WERI-Rb-1 (cell line): ENCODE measurements at regions not wholly inside any gene's neighbourhood (a gene's known extent, or its start where the extent isn't known, plus 50 kb on each side); places are given as distances from the start of the nearest gene placed in this dataset.
"Not testable (repeated sequence)": the region's sequence is repeated elsewhere in the genome, so short reads cannot be mapped to it uniquely, and the experiment has no call there.

Experiments used
- DNase-seq: peaks from one replicate; pipeline ENCODE4 v3.0.0-alpha.2; 2020
- H3K27ac ChIP-seq: fragments of 250-450 bp; sonication (Bioruptor Pico); 2 replicates; pipeline ENCODE4 v1.5.1; 2020; ENCODE audit warnings: mild to moderate bottlenecking, moderate library complexity
- H3K27me3 ChIP-seq: fragments of 250-450 bp; sonication (Bioruptor Pico); 2 replicates; pipeline ENCODE4 v1.5.1; 2021; ENCODE audit warnings: mild to moderate bottlenecking, low read depth, moderate library complexity; ENCODE audit not compliant: insufficient read depth, severe bottlenecking
- H3K36me3 ChIP-seq: fragments of 250-450 bp; sonication (Bioruptor Pico); 2 replicates; pipeline ENCODE4 v1.5.1; 2020; ENCODE audit warnings: mild to moderate bottlenecking, moderate library complexity
- H3K4me3 ChIP-seq: 2 replicates; pipeline ENCODE4 v1.5.1; 2011; ENCODE audit warnings: low read depth, mild to moderate bottlenecking, control low read depth, low read length
- H3K9me3 ChIP-seq: fragments of 250-450 bp; sonication (Bioruptor Pico); 2 replicates; pipeline ENCODE4 v1.5.1; 2021; ENCODE audit warnings: mild to moderate bottlenecking, moderate library complexity; ENCODE audit not compliant: severe bottlenecking
- TF ChIP-seq, protein P1 (sequence below): IDR thresholded peaks from 2 replicates; pipeline ENCODE4 v1.5.1; 2011; ENCODE audit warnings: low read depth, mild to moderate bottlenecking, control low read depth, inconsistent platforms, low read length

- H3K4me3 ChIP-seq, result no peak overlapping the region
- TF ChIP-seq, protein P1, sequence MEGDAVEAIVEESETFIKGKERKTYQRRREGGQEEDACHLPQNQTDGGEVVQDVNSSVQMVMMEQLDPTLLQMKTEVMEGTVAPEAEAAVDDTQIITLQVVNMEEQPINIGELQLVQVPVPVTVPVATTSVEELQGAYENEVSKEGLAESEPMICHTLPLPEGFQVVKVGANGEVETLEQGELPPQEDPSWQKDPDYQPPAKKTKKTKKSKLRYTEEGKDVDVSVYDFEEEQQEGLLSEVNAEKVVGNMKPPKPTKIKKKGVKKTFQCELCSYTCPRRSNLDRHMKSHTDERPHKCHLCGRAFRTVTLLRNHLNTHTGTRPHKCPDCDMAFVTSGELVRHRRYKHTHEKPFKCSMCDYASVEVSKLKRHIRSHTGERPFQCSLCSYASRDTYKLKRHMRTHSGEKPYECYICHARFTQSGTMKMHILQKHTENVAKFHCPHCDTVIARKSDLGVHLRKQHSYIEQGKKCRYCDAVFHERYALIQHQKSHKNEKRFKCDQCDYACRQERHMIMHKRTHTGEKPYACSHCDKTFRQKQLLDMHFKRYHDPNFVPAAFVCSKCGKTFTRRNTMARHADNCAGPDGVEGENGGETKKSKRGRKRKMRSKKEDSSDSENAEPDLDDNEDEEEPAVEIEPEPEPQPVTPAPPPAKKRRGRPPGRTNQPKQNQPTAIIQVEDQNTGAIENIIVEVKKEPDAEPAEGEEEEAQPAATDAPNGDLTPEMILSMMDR, result no peak
- no peak overlapping the region for H3K27ac ChIP-seq
- H3K9me3 ChIP-seq, result peaks cover 8% of the 10 kb centered on the region
- no peaks in the 10 kb centered on the region for H3K27me3 ChIP-seq
- no peak for DNase-seq
- H3K36me3 ChIP-seq, result no peaks in the 10 kb centered on the region
Measured at GRCh38 chr17:77631307-77631706, 327.2 kb upstream of the TNRC6C start.

- no peaks in the 10 kb centered on the region for H3K36me3 ChIP-seq
- H3K27me3 ChIP-seq, result no peaks in the 10 kb centered on the region
- H3K27ac ChIP-seq, result peak overlapping the region; percentile 2; the same call in 1 of the 2 replicates
- H3K9me3 ChIP-seq, result peaks cover 2% of the 10 kb centered on the region
- TF ChIP-seq, protein P1, result no peak
- DNase-seq, result no peak
- H3K4me3 ChIP-seq, result no peak overlapping the region
Measured at GRCh38 chr17:77632619-77633018, 325.9 kb upstream of the TNRC6C start.

DNA sequence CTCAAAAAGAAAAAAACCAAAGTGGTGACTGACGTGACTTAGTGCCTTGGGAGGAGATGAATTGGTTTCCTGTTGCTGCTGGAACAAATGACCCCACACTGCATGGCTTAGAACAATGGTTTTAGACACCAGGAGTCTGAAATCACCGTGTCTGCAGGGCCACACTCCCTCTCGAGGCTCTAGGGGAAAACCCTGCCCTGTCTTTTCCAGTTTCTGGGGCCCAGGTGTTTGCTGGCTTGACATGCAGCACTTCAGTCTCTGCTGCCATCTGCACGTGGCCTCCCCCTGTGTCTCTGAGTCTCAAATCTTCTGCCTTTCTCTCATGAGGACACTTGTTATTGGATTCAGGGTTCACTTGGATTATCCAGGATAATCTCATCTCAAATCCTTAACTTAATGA, 323.8 kb upstream of the TNRC6C start:
- DNase-seq, result peak; percentile 97
- Histone ChIP-seq H3K9me3 (no peaks in the 10 kb centered on the region), H3K27ac (peak overlapping the region; percentile 86), H3K27me3 (no peaks in the 10 kb centered on the region), H3K4me3 (peak overlapping the region; percentile 20; the same call in 1 of the 2 replicates), H3K36me3 (no peaks in the 10 kb centered on the region)
- TF ChIP-seq, protein P1, result peak; percentile 61

GRCh38 chr17:77635176-77635575, 323.3 kb upstream of the TNRC6C start:
- DNase-seq, result peak; percentile 80
- Histone ChIP-seq H3K27ac (peak overlapping the region; percentile 86), H3K9me3 (no peaks in the 10 kb centered on the region), H3K27me3 (no peaks in the 10 kb centered on the region), H3K36me3 (no peaks in the 10 kb centered on the region), H3K4me3 (peak overlapping the region; percentile 22)
- TF ChIP-seq, protein P1, result no peak

DNA sequence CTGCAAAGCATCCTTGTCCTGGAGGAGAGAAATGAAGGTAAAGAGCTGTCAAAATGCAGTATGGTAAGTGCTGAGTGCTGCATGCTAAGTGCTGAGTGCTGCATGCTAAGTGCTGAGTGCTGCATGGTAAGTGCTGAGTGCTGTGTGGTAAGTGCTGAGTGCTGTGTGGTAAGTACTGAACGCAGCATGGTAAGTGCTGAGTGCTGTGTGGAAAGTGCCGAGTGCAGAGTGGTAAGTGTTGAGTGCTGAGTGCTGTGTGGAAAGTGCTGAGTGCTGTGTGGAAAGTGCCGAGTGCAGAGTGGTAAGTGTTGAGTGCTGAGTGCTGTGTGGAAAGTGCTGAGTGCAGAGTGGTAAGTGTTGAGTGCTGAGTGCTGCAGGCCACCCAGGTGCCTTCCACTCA, 322.7 kb upstream of the TNRC6C start:
- not testable (repeated sequence) for H3K36me3 ChIP-seq, H3K27me3 ChIP-seq, DNase-seq, H3K9me3 ChIP-seq
- peak overlapping the region; percentile 86; the same call in 1 of the 2 replicates for H3K27ac ChIP-seq
- peak overlapping the region; percentile 22; the same call in 1 of the 2 replicates for H3K4me3 ChIP-seq

DNA sequence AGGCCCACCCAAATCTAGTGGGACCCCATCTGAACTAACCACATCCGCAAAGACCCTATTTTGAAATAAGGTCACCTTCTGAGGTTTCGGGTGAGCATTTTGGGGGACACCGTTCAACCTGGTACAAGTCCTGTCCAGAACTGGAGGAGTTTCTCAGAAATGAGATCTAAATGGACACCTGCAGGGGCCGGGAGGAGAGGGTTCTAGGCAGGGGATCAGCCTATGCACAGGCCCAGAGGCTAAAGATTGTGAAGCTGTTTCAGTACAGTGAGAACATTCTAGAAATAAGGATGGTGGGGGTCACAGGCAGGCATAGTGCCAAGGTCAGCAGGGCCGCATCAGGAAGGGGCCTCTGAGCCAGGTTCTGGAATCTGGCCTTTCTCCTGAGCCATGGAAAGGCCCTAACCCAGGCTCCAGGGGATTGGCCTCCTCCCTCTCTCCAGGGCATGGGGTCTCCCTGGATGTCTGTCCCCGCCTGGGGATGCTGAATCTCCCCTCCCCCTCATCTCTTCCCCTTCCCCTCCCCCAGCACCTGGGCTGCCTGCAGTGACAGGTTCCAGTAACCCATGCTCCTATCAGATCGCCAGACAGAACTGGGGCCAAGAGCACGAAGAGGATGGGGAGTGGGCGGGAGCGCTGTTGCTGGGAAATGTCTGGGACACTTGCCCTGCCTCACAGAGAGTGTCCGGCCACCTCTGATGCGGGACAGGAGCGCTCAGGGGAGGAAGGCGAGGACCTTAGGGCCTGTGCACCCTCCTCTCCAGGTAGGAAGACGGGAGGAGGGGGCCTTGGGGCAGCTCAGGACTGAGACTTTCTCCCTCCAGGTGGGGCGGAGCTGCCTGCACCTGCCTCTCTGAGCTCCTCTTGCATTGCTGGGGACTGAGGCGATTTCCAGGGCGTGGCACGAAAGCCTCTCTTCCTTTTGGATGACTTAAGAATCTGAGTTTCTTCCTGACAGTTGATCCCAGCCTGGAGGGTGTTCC, 321.4 kb upstream of the TNRC6C start:
- no peak overlapping the region for H3K4me3 ChIP-seq
- no peaks in the 10 kb centered on the region for H3K9me3 ChIP-seq
- no peaks in the 10 kb centered on the region for H3K36me3 ChIP-seq
- no peak overlapping the region for H3K27ac ChIP-seq
- TF ChIP-seq, protein P1, result no peak
- no peaks in the 10 kb centered on the region for H3K27me3 ChIP-seq
- no peak for DNase-seq
